Erythroblast (primary cell): ENCODE measurements at regions not wholly inside any gene's neighbourhood (a gene's known extent, or its start where the extent isn't known, plus 50 kb on each side); places are given as distances from the start of the nearest gene placed in this dataset.
"Not testable (repeated sequence)": the region's sequence is repeated elsewhere in the genome, so short reads cannot be mapped to it uniquely, and the experiment has no call there.

Source experiments
- GATA1 ChIP-seq: IDR thresholded peaks from 2 replicates; pipeline ENCODE4 v1.6.1; 2011; ENCODE audit warnings: low read depth, mild to moderate bottlenecking, control low read depth, low read length, moderate library complexity
- POLR2A ChIP-seq: IDR thresholded peaks from 2 replicates; pipeline ENCODE4 v1.6.1; 2011; ENCODE audit warnings: mild to moderate bottlenecking, low read length

DNA sequence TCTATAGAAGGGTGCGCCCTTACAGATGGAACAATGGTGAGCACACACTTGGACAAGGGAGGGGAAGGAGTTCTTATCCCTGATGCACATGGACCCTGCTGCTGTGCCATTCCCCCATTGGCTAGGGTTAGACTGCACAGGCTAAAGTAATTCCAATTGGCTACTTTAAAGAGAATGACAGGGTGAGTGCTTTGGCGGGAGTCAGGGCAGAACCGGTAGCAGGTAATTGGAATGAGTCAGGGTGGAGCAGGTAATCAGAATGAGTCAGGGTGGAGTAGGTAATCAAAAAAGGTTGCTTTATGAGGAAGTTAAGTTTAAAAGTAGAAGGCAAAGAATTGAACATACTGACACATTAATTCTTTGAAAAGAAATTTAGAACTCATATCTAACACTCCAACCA lies 71.4 kb upstream of the PIK3R4 start:
- TF ChIP-seq POLR2A, GATA1: not testable (repeated sequence)
